Suprapubic skin (tissue), 4 donors: ENCODE measurements at regions not wholly inside any gene's neighbourhood (a gene's known extent, or its start where the extent isn't known, plus 50 kb on each side); places are given as distances from the start of the nearest gene placed in this dataset.

Experiments
- EP300 ChIP-seq: sonication (generic); formaldehyde crosslinking; IDR thresholded peaks from one replicate; pipeline ENCODE4 v1.6.1; 2017; ENCODE audit warnings: antibody characterized with exemption
- POLR2A ChIP-seq, 2 donors: fragments of 450-650 bp; IDR thresholded peaks; one replicate each; pipeline ENCODE4 v1.6.1; 2017; ENCODE audit warnings: antibody characterized with exemption in 2 of 2, mild to moderate bottlenecking in 2 of 2, moderate library complexity in 2 of 2
- POLR2AphosphoS5 ChIP-seq, 3 donors: sonication (generic); formaldehyde crosslinking; IDR thresholded peaks; one replicate each; pipeline ENCODE4 v1.6.1; 2017; ENCODE audit warnings: antibody characterized with exemption in 3 of 3
- TF ChIP-seq, protein P1 (sequence below), 2 donors: fragments of 200-600 bp in 1 of 2; fragments of 450-650 bp in 1 of 2; sonication (generic) in 1 of 2; IDR thresholded peaks; one replicate each; pipeline ENCODE4 v1.5.1; 2016 to 2019; ENCODE audit warnings: antibody characterized with exemption in 2 of 2, mild to moderate bottlenecking in 1 of 2, moderate library complexity in 1 of 2

- TF ChIP-seq, protein P1, sequence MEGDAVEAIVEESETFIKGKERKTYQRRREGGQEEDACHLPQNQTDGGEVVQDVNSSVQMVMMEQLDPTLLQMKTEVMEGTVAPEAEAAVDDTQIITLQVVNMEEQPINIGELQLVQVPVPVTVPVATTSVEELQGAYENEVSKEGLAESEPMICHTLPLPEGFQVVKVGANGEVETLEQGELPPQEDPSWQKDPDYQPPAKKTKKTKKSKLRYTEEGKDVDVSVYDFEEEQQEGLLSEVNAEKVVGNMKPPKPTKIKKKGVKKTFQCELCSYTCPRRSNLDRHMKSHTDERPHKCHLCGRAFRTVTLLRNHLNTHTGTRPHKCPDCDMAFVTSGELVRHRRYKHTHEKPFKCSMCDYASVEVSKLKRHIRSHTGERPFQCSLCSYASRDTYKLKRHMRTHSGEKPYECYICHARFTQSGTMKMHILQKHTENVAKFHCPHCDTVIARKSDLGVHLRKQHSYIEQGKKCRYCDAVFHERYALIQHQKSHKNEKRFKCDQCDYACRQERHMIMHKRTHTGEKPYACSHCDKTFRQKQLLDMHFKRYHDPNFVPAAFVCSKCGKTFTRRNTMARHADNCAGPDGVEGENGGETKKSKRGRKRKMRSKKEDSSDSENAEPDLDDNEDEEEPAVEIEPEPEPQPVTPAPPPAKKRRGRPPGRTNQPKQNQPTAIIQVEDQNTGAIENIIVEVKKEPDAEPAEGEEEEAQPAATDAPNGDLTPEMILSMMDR (IDR thresholded peaks at IDR 0.05): no peak
- no peak for TF ChIP-seq POLR2A (IDR thresholded peaks at IDR 0.05)
- TF ChIP-seq EP300: no peak
- TF ChIP-seq POLR2AphosphoS5 (IDR thresholded peaks at IDR 0.05): no peak
Measured at GRCh38 chr11:31902706-31903105, 91.6 kb upstream of the PAX6 start.
